ENCODE measurements at regions not wholly inside any gene's neighbourhood (a gene's known extent, or its start where the extent isn't known, plus 50 kb on each side); places are given as distances from the start of the nearest gene placed in this dataset.

- no peak overlapping the region for H3K4me3 Mint-ChIP-seq
- no peak for DNase-seq
- no peak for TF ChIP-seq CTCF (IDR thresholded peaks at IDR 0.05)
- no peaks in the 10 kb centered on the region for H3K36me3 Mint-ChIP-seq (ENCODE audit: low read depth)
- H3K4me1 Mint-ChIP-seq: peaks cover 3% of the 10 kb centered on the region
- H3K27ac Mint-ChIP-seq: no peak overlapping the region
- peaks cover 4% of the 10 kb centered on the region for H3K9me3 Mint-ChIP-seq
- H3K27me3 Mint-ChIP-seq (ENCODE audit: low read depth, poor library complexity): peaks cover 11% of the 10 kb centered on the region
These were observed 186.9 kb upstream of the SLC24A3 start for GRCh38 chr20:19025430-19026120.

GRCh38 chr20:19026121-19026878 lies 186.1 kb upstream of the SLC24A3 start:
- Mint-ChIP-seq H3K4me3 (no peak overlapping the region), H3K27ac (no peak overlapping the region), H3K9me3 (peaks cover 4% of the 10 kb centered on the region), H3K27me3 (ENCODE audit: low read depth, poor library complexity) (peaks cover 12% of the 10 kb centered on the region), H3K4me1 (no peaks in the 10 kb centered on the region), H3K36me3 (ENCODE audit: low read depth) (no peaks in the 10 kb centered on the region)
- no peak for DNase-seq
- no peak for TF ChIP-seq CTCF (IDR thresholded peaks at IDR 0.05)

- peaks cover 4% of the 10 kb centered on the region for H3K9me3 Mint-ChIP-seq
- H3K27ac Mint-ChIP-seq: no peak overlapping the region
- H3K4me1 Mint-ChIP-seq: no peaks in the 10 kb centered on the region
- no peak overlapping the region for H3K4me3 Mint-ChIP-seq
- DNase-seq: no peak
- peaks cover 12% of the 10 kb centered on the region for H3K27me3 Mint-ChIP-seq (ENCODE audit: low read depth, poor library complexity)
- H3K36me3 Mint-ChIP-seq (ENCODE audit: low read depth): no peaks in the 10 kb centered on the region
- TF ChIP-seq CTCF (IDR thresholded peaks at IDR 0.05): no peak
These were observed 185.4 kb upstream of the SLC24A3 start for GRCh38 chr20:19026901-19027644.

- no peak for TF ChIP-seq CTCF (IDR thresholded peaks at IDR 0.05)
- no peak overlapping the region for H3K4me3 Mint-ChIP-seq
- peaks cover 13% of the 10 kb centered on the region for H3K27me3 Mint-ChIP-seq (ENCODE audit: low read depth, poor library complexity)
- peaks cover 4% of the 10 kb centered on the region for H3K9me3 Mint-ChIP-seq
- no peaks in the 10 kb centered on the region for H3K36me3 Mint-ChIP-seq (ENCODE audit: low read depth)
- no peaks in the 10 kb centered on the region for H3K4me1 Mint-ChIP-seq
- DNase-seq: no peak
- no peak overlapping the region for H3K27ac Mint-ChIP-seq
These were observed 184.5 kb upstream of the SLC24A3 start for GRCh38 chr20:19027971-19028370.

GRCh38 chr20:19041787-19042186 lies 170.7 kb upstream of the SLC24A3 start:
- Mint-ChIP-seq H3K27me3 (ENCODE audit: low read depth, poor library complexity) (peaks cover 18% of the 10 kb centered on the region), H3K4me3 (no peak overlapping the region), H3K36me3 (ENCODE audit: low read depth) (no peaks in the 10 kb centered on the region), H3K4me1 (no peaks in the 10 kb centered on the region), H3K9me3 (peaks cover 3% of the 10 kb centered on the region), H3K27ac (no peak overlapping the region)
- DNase-seq: no peak
- no peak for TF ChIP-seq CTCF (IDR thresholded peaks at IDR 0.05)
